ENCODE measurements at regions not wholly inside any gene's neighbourhood (a gene's known extent, or its start where the extent isn't known, plus 50 kb on each side); places are given as distances from the start of the nearest gene placed in this dataset.
A peak's percentile ranks its signal among the peaks of the same experiment; 100 is the strongest.

DNA sequence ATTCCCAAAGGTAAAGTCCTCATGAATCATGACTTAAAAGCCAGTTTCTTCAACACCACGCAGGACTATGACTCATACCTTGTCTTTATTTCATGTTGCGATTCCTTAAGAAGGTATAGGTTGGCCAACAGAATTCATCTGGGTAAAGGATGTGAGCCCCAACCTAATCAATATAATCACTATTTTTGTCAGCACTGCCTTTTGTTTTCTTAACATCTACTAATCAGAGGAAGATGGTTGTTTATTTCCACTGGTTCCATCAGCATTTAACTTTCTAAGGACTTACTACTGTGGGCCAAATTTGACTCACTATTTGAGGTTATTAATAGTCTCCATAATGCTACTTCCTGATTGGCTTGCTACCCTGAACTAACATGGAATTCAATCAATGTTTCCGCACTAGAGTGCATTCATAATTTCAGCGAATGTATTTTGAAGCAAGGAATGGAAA lies 78.6 kb downstream of the SCG2 start:
- Histone ChIP-seq H3K4me2 (ENCODE audit: low read length) (no peak overlapping the region), H3K36me3 (ENCODE audit: low read depth, low read length) (no peaks in the 10 kb centered on the region), H2AFZ (ENCODE audit: low read length) (no peak overlapping the region), H3K79me2 (ENCODE audit: low read length) (no peaks in the 10 kb centered on the region), H3K9ac (ENCODE audit: low read length) (no peak overlapping the region), H3K27me3 (ENCODE audit: low read length) (no peaks in the 10 kb centered on the region), H4K20me1 (ENCODE audit: low read length) (no peaks in the 10 kb centered on the region), H3F3A (ENCODE audit: low read length, unreplicated experiment) (no peaks in the 10 kb centered on the region), H3K9me3 (ENCODE audit: low read length) (no peaks in the 10 kb centered on the region), H3K4me3 (ENCODE audit: low read length) (no peak overlapping the region), H3K27ac (ENCODE audit: low read length) (no peak overlapping the region), H3K9me2 (replicated peaks; ENCODE audit: low read length) (no peaks in the 10 kb centered on the region), H3K4me1 (ENCODE audit: insufficient read depth, low read length) (peaks cover 4% of the 10 kb centered on the region; the same call in 1 of the 2 replicates)
- ChIA-PET POLR2A (ENCODE audit: unreplicated experiment) (no interaction called here), CTCF (no interaction called here)
- ATAC-seq, result peak; percentile 40; the same call in 1 of the 2 replicates
- no TSS peak for BruUV-seq (replicated peaks)
- TF ChIP-seq EZH2 (IDR thresholded peaks at IDR 0.05; ENCODE audit: low read length, unreplicated experiment) (no peak), EZH2phosphoT487 (IDR thresholded peaks at IDR 0.05; ENCODE audit: borderline replicate concordance, low read length) (no peak)
- TF ChIP-seq, protein P1, sequence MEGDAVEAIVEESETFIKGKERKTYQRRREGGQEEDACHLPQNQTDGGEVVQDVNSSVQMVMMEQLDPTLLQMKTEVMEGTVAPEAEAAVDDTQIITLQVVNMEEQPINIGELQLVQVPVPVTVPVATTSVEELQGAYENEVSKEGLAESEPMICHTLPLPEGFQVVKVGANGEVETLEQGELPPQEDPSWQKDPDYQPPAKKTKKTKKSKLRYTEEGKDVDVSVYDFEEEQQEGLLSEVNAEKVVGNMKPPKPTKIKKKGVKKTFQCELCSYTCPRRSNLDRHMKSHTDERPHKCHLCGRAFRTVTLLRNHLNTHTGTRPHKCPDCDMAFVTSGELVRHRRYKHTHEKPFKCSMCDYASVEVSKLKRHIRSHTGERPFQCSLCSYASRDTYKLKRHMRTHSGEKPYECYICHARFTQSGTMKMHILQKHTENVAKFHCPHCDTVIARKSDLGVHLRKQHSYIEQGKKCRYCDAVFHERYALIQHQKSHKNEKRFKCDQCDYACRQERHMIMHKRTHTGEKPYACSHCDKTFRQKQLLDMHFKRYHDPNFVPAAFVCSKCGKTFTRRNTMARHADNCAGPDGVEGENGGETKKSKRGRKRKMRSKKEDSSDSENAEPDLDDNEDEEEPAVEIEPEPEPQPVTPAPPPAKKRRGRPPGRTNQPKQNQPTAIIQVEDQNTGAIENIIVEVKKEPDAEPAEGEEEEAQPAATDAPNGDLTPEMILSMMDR (conservative IDR thresholded peaks at IDR 0.05; ENCODE audit: low read depth, low read length), result no peak
- peak; percentile 50 for DNase-seq
- intact Hi-C loops (cut with micrococcal nuclease), result no loop called here

DNA sequence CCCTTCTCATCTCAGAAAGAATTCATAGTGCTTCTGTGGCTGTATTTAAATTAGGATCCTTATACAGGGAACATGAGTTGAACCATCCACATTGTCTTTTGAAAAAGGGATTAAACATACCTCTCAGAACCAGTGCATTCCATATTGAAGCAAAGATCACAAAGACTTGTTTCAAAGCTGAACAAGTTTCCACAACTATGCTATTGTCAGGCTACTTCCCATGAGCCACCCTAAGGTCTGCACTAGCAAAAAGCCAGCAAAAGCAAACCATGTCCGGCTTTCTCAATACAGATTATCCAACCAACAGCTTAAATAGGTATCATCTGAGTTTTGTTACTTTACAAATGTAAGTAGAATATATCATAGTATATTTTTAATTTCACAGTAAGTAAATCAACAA lies 78.1 kb downstream of the SCG2 start:
- no peaks in the 10 kb centered on the region for H3F3A ChIP-seq (ENCODE audit: low read length, unreplicated experiment)
- no peaks in the 10 kb centered on the region for H4K20me1 ChIP-seq (ENCODE audit: low read length)
- POLR2A ChIA-PET (ENCODE audit: unreplicated experiment), result no interaction called here
- no peak overlapping the region for H3K27ac ChIP-seq (ENCODE audit: low read length)
- no peak overlapping the region for H2AFZ ChIP-seq (ENCODE audit: low read length)
- H3K36me3 ChIP-seq (ENCODE audit: low read depth, low read length), result no peaks in the 10 kb centered on the region
- no peaks in the 10 kb centered on the region for H3K79me2 ChIP-seq (ENCODE audit: low read length)
- no peaks in the 10 kb centered on the region for H3K27me3 ChIP-seq (ENCODE audit: low read length)
- H3K4me1 ChIP-seq (ENCODE audit: insufficient read depth, low read length), result peaks cover 4% of the 10 kb centered on the region; the same call in 1 of the 2 replicates
- no peak for TF ChIP-seq EZH2 (IDR thresholded peaks at IDR 0.05; ENCODE audit: low read length, unreplicated experiment)
- no peak for TF ChIP-seq EZH2phosphoT487 (IDR thresholded peaks at IDR 0.05; ENCODE audit: borderline replicate concordance, low read length)
- TF ChIP-seq, protein P1 (conservative IDR thresholded peaks at IDR 0.05; ENCODE audit: low read depth, low read length), result no peak
- no peak overlapping the region for H3K4me3 ChIP-seq (ENCODE audit: low read length)
- H3K9ac ChIP-seq (ENCODE audit: low read length), result no peak overlapping the region
- H3K4me2 ChIP-seq (ENCODE audit: low read length), result no peak overlapping the region
- no peaks in the 10 kb centered on the region for H3K9me3 ChIP-seq (ENCODE audit: low read length)
- intact Hi-C loops (cut with micrococcal nuclease), result no loop called here
- no peaks in the 10 kb centered on the region for H3K9me2 ChIP-seq (replicated peaks; ENCODE audit: low read length)
- CTCF ChIA-PET, result no interaction called here
- BruUV-seq (replicated peaks), result no TSS peak
- DNase-seq (no peak), ATAC-seq (no peak)

DNA sequence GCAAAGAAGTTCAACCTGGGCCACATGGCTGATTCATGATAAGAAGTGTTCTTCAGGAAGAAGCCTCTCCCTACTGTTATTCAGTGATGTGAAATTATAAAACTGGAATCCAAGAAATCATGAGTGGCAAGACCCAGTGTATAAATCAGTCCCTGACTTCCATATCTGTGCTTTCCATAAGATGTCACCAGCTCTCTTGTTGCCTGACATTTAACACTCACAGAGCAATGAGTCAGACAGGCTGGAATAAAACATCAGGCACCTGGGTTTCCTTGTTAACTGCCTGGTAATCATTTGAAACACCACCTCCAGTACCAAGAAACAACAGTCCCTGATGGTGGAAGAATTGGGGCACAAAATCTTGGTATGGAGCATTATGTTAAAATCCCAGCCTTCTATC lies 76.1 kb downstream of the SCG2 start:
- Histone ChIP-seq H3K27me3 (ENCODE audit: low read length) (no peaks in the 10 kb centered on the region), H3F3A (ENCODE audit: low read length, unreplicated experiment) (no peaks in the 10 kb centered on the region), H3K9ac (ENCODE audit: low read length) (no peak overlapping the region), H4K20me1 (ENCODE audit: low read length) (no peaks in the 10 kb centered on the region), H3K79me2 (ENCODE audit: low read length) (no peaks in the 10 kb centered on the region), H2AFZ (ENCODE audit: low read length) (no peak overlapping the region), H3K4me2 (ENCODE audit: low read length) (no peak overlapping the region), H3K9me2 (replicated peaks; ENCODE audit: low read length) (no peaks in the 10 kb centered on the region), H3K36me3 (ENCODE audit: low read depth, low read length) (no peaks in the 10 kb centered on the region), H3K4me1 (ENCODE audit: insufficient read depth, low read length) (peaks cover 4% of the 10 kb centered on the region; the same call in 1 of the 2 replicates), H3K4me3 (ENCODE audit: low read length) (no peak overlapping the region), H3K9me3 (ENCODE audit: low read length) (no peaks in the 10 kb centered on the region), H3K27ac (ENCODE audit: low read length) (no peak overlapping the region)
- BruUV-seq (replicated peaks), result no TSS peak
- ATAC-seq, result peak; percentile 77
- CTCF ChIA-PET, result no interaction called here
- peak; percentile 30 for DNase-seq
- no peak for TF ChIP-seq EZH2 (IDR thresholded peaks at IDR 0.05; ENCODE audit: low read length, unreplicated experiment)
- intact Hi-C loops (cut with micrococcal nuclease), result loop anchor here (5.0 kb wide), 1 partner anchor 76 kb away; the partner anchor contains the start of gene SCG2
- POLR2A ChIA-PET (ENCODE audit: unreplicated experiment), result no interaction called here

All from PC-3 (cell line).